ENCODE measurements at regions not wholly inside any gene's neighbourhood (a gene's known extent, or its start where the extent isn't known, plus 50 kb on each side); places are given as distances from the start of the nearest gene placed in this dataset.

- 77% methylated on average over 10 of the region's 11 CpGs for WGBS
- Histone ChIP-seq H3K9me3 (peaks cover 0 to 5% (median 2%) of the 10 kb centered on the region in 4 donors), H3K4me3 (no peak overlapping the region), H3K36me3 (no peaks in the 10 kb centered on the region), H3K4me1 (no peaks in the 10 kb centered on the region), H3K27me3 (no peaks in the 10 kb centered on the region), H3K27ac (replicated peaks in 1 of 4) (no peak overlapping the region)
- intact Hi-C loops (cut with DNase I): no loop called here
- TF ChIP-seq POLR2AphosphoS5 (IDR thresholded peaks at IDR 0.05): no peak
- TF ChIP-seq POLR2A (IDR thresholded peaks at IDR 0.05; ENCODE audit: low read depth): no peak
- no peak for TF ChIP-seq EP300 (IDR thresholded peaks at IDR 0.05)
- TF ChIP-seq, protein P1, sequence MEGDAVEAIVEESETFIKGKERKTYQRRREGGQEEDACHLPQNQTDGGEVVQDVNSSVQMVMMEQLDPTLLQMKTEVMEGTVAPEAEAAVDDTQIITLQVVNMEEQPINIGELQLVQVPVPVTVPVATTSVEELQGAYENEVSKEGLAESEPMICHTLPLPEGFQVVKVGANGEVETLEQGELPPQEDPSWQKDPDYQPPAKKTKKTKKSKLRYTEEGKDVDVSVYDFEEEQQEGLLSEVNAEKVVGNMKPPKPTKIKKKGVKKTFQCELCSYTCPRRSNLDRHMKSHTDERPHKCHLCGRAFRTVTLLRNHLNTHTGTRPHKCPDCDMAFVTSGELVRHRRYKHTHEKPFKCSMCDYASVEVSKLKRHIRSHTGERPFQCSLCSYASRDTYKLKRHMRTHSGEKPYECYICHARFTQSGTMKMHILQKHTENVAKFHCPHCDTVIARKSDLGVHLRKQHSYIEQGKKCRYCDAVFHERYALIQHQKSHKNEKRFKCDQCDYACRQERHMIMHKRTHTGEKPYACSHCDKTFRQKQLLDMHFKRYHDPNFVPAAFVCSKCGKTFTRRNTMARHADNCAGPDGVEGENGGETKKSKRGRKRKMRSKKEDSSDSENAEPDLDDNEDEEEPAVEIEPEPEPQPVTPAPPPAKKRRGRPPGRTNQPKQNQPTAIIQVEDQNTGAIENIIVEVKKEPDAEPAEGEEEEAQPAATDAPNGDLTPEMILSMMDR (IDR thresholded peaks at IDR 0.05): no peak
- DNase-seq (ENCODE audit: extremely low spot score): no peak
Observed at GRCh38 chr2:235314371-235314930, 179.4 kb upstream of the AGAP1 start.

DNA sequence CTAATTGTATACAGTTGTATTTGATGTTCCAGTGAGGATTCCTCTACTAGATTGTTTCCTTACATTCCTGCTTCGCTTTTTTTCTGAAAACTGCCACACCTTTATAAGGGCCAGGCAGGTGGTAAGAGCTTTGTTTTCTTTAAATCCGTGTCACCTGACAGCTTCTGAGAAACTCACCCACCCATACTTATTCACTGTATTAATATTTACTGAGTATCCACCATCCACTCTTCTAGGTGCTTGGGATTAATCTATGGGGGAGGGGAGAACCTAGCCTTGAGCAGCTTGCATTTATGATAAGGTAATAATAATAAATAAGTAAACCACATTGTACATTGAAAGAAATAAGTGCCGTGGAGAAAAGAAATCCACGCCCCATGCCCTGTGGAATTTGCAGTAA lies 174.7 kb upstream of the AGAP1 start:
- WGBS: 73% methylated on average over 4 of the region's 4 CpGs
- Histone ChIP-seq H3K4me3 (no peak overlapping the region), H3K9me3 (no peaks in the 10 kb centered on the region), H3K27me3 (peaks cover 0 to 22% (median 0%) of the 10 kb centered on the region in 4 donors), H3K4me1 (no peaks in the 10 kb centered on the region), H3K27ac (replicated peaks in 1 of 4) (no peak overlapping the region), H3K36me3 (no peaks in the 10 kb centered on the region)
- intact Hi-C loops (cut with DNase I): no loop called here
- TF ChIP-seq, protein P1 (IDR thresholded peaks at IDR 0.05): no peak
- TF ChIP-seq EP300 (IDR thresholded peaks at IDR 0.05) (no peak), POLR2A (IDR thresholded peaks at IDR 0.05; ENCODE audit: low read depth) (no peak), POLR2AphosphoS5 (IDR thresholded peaks at IDR 0.05) (no peak)
- no peak for DNase-seq (ENCODE audit: extremely low spot score)

DNA sequence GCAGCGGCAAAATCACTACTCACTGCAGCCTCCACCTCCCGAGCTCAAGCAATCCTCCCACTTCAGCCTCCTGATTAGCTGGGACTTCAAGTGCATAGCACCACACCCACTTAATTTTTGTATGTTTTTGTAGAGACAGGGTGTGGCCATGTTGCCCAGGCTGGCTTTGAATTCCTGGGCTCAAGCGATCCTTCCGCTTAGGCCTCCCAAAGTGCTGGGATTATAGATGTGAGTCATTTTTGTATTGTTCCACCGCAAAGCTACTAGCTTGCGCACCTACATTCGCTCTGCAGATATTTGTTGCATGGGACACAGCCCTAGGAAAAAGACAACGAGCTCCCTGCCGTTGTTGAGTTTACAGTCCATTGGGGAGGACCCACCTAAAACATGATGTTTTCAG lies 173.5 kb upstream of the AGAP1 start:
- Histone ChIP-seq H3K27me3 (peaks cover 0 to 33% (median 5%) of the 10 kb centered on the region in 4 donors), H3K9me3 (no peaks in the 10 kb centered on the region), H3K4me1 (peaks cover 0 to 4% (median 0%) of the 10 kb centered on the region in 4 donors), H3K36me3 (no peaks in the 10 kb centered on the region), H3K27ac (replicated peaks in 1 of 4) (no peak overlapping the region), H3K4me3 (no peak overlapping the region)
- TF ChIP-seq, protein P1 (IDR thresholded peaks at IDR 0.05): no peak
- TF ChIP-seq EP300 (IDR thresholded peaks at IDR 0.05) (no peak), POLR2AphosphoS5 (IDR thresholded peaks at IDR 0.05) (no peak), POLR2A (IDR thresholded peaks at IDR 0.05; ENCODE audit: low read depth) (no peak)
- no peak for DNase-seq (ENCODE audit: extremely low spot score)
- WGBS: 98% methylated on average over 9 of the region's 9 CpGs
- intact Hi-C loops (cut with DNase I): no loop called here

- no peaks in the 10 kb centered on the region for H3K36me3 ChIP-seq
- H3K4me1 ChIP-seq: peaks cover 0 to 4% (median 0%) of the 10 kb centered on the region in 4 donors
- H3K4me3 ChIP-seq: no peak overlapping the region
- H3K27ac ChIP-seq (replicated peaks in 1 of 4): no peak overlapping the region
- TF ChIP-seq POLR2AphosphoS5 (IDR thresholded peaks at IDR 0.05) (no peak), POLR2A (IDR thresholded peaks at IDR 0.05; ENCODE audit: low read depth) (no peak), EP300 (IDR thresholded peaks at IDR 0.05) (no peak)
- TF ChIP-seq, protein P1 (IDR thresholded peaks at IDR 0.05): no peak
- DNase-seq (ENCODE audit: extremely low spot score): no peak
- intact Hi-C loops (cut with DNase I): no loop called here
- peaks cover 0 to 44% (median 5%) of the 10 kb centered on the region in 4 donors for H3K27me3 ChIP-seq
- no peaks in the 10 kb centered on the region for H3K9me3 ChIP-seq
- WGBS: 38% methylated on average over 4 of the region's 9 CpGs
Observed at GRCh38 chr2:235324324-235324723, 169.5 kb upstream of the AGAP1 start.

- Histone ChIP-seq H3K4me3 (no peak overlapping the region), H3K4me1 (peaks cover 0 to 4% (median 0%) of the 10 kb centered on the region in 4 donors), H3K9me3 (no peaks in the 10 kb centered on the region), H3K27ac (replicated peaks in 1 of 4) (no peak overlapping the region), H3K36me3 (no peaks in the 10 kb centered on the region), H3K27me3 (peaks cover 0 to 44% (median 5%) of the 10 kb centered on the region in 4 donors)
- intact Hi-C loops (cut with DNase I): no loop called here
- 80% methylated on average over 5 of the region's 6 CpGs for WGBS
- TF ChIP-seq POLR2AphosphoS5 (IDR thresholded peaks at IDR 0.05) (no peak), EP300 (IDR thresholded peaks at IDR 0.05) (no peak), POLR2A (IDR thresholded peaks at IDR 0.05; ENCODE audit: low read depth) (no peak)
- TF ChIP-seq, protein P1 (IDR thresholded peaks at IDR 0.05): no peak
- DNase-seq (ENCODE audit: extremely low spot score): no peak
Observed at GRCh38 chr2:235325151-235325550, 168.7 kb upstream of the AGAP1 start.
